Dedifferentiated amniotic fluid mesenchymal stem cell (primary cell): ENCODE measurements at regions not wholly inside any gene's neighbourhood (a gene's known extent, or its start where the extent isn't known, plus 50 kb on each side); places are given as distances from the start of the nearest gene placed in this dataset.

Experiments
- DNase-seq: peaks from one replicate; pipeline ENCODE4 v3.0.0-alpha.2; 2016; ENCODE audit errors: extremely low spot score

DNA sequence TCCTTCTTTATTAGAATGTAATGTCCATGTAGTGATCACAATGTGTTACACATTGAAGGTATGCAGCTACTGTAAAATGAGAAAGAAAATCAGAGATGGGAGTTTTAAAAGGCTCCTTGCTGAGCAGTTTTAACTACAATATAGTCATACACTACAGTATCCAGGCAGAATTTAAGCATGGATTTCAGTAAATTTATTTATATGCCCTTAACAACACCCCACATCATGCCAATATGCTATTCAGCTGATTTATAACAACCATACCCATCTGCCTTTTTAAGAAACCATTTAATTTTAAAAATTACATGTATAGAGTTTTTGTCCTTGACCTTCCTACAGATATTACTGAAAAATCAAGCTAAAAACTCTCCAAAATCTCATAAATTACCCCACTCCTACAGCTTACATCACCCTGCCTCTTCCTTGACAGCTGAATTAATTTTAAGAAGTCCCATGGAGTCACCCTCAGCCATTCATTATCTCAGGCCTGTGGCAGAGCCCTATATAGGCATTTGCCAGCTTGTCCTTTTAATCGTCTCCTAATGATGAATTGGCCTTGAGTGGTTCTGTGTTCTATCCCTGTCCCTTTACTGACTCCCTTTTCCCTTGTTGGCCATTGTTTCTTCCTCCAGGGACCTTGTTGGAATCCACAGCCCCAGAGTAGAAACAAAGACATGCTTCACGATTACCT, 797.6 kb upstream of the ARRDC4 start:
- no peak for DNase-seq

DNA sequence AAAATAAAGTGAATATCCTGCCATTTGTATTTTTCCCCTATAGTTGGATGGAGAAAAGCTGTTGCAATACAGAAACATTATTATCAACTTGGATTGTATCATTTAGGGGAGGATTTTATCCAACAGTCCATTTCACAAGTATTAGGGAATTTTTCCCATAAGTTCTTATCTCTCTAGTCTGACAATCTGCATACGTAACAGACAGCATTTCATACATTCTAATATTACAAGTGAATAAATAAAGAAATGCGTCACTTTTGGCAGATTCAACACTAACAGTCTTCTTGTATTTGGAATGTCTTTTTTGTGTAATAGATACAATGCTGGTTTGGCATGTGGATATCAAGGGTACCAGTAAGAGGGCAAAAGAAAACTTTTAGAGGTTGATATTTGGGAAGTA, 795.3 kb upstream of the ARRDC4 start:
- DNase-seq: no peak

DNA sequence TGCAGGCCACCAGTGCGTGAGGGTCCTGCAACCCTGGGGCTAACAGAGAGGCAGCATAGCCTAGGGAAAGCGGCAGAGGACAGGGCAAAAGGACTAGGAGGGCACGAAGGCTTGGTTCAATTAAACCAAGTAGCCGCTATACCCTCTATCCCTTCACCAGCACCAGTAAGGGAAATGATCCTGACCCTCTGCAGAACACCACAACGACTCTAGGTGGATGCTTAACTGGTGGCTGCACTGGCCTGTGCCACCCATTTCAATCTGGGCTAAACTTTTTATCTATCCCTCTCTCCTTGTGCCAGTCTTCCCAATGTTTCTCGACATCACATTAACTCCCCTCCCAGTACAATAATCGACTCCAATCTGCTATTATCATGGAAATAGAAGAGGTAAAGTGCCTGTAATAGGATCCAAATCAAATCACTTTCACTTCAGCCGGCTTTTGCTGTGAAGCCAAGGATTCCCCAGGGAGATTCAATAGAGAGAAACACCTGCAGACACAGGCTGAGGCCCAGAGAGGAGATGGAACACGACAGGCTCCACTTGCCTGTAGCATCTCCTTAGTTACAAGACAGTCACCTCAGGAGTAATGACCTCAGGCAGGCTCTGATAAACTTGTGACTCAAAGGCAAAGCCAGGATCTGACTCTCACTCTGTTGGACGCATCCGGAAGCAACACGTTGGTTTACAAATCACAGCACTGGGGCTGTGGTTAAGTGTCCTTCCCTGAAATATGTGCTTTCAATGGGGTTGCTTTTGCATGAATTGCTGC, 791.6 kb upstream of the ARRDC4 start:
- DNase-seq: no peak

DNA sequence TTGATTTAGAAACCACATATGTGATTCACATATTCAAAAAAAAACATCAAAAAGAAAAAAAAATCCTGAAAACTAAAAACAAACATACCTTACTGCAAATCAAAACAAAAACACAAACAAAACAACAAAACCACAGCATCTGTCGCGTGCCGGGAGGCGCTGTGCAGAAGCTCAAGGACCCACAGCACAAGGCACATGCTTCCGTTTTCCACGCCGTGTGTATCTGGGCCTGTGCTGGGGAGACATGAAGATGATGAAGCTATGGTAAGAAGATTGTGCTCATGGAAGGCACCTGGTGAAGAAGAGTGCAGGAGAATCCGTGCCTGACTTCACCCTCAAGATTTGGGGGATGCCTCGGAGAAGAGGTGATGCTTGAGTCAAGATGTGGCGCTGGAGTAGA, 788.9 kb upstream of the ARRDC4 start:
- DNase-seq: no peak

DNA sequence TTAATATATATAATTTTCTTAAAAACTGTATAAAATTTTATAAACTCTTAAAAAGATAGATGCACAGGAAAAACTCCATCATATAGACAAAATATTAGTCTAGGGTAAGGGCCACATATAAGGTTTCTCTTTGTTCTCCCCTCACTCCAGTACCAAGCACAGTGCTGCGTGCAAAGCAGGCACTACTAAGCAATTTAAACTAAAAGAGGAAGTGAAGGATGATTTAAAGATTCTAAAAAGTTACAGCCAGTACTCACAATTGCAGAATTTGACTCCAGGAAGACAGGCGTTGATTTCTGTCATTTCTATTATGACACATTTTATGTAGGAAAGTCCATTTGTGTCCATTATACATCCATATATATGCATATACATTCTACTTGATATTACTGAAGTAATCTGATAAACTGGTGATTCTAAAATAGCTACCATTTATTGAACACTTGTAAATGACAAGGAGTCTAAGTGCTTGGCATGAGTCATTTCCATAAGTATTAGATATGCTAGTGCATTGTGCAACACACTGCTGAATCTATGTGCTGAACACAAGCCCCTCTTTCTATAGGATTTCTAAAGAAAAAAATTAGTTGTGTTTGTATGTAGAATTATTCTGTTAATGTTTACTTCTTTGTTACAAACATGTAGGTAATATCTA, 785.5 kb upstream of the ARRDC4 start:
- DNase-seq: no peak

DNA sequence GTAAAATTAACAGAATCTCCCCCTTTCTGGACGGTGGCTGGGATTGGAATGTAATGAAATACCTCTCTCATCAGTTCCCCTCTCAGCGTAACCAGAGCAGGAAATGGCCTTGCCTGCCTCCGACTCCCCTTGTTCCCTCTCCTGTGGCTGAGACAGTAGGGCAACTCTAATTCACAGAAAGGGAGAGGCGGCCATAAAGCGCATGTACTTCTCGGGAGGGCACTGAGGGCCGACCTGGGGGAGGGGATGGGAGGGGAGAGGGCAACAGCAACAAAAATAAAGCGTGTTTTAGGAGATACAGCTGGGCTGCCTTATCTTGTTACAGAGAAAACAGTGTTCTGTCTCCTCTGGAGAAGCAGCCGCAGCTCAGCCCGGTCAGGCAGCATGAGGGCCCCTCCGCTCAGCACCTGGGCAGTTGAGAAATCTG, 783.3 kb upstream of the ARRDC4 start:
- no peak for DNase-seq

DNA sequence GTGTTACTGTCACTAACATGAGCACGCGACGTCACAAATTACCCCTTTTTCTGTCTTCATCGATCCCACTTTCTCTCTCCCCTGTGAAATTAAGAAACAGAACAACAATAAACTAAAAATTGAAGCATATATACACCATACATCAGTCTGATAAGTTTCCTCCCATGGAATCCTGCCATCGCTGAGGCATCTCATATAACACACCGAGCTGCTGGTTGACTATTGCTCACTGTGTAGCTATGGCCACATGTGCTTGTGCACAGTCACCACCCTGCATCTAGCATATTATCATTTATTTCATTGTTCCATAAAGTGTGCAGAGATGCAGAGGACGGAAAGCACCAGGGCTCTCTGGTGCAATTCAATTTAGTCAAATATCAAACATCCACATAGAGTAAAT, 777.9 kb upstream of the ARRDC4 start:
- no peak for DNase-seq

DNA sequence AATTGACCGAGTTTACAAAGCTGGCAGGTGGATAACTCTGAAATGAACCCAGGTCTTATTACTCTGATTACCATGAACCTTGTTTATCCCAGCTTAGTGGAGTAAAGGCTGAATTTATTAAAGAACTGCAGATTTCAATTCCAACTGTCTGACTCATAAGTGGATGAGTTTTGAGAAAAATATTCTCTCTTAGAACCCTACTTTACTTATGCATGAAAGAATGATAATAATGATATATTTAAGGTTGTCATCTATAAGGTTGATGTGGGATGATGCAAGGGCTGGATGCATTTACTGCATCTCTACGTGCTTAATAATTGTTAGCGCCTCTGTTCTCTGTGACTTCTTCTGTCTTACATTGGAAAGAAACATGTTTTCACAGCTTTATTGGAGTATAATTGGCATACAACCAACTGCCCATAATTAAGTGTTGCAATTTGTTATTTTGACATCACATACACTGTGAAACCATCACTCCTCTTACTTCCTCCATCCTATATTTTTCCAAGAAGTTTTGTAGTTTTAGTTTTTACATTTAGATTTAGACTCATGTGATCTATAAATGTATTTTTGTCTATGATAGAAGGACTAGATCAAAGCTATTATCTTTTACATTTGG, 771.2 kb upstream of the ARRDC4 start:
- no peak for DNase-seq

DNA sequence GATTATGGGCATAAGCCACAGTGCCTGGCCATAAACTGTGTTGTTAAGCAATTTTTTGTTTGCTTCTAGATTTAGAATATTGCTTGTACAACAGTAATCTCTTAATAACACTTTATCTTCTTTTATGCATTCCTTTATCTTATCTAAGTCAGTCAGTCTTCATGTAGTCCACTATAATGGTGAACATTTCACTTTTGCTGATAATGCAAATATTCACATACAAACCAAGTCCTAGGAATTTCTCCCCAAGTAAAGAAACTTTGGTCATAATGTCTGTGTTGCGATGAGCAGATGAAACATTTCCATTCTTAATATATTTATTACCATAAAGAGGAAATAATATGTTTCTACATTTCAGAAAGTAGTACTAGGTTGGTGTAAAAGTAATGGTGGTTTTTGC, 765.8 kb upstream of the ARRDC4 start:
- DNase-seq: no peak

DNA sequence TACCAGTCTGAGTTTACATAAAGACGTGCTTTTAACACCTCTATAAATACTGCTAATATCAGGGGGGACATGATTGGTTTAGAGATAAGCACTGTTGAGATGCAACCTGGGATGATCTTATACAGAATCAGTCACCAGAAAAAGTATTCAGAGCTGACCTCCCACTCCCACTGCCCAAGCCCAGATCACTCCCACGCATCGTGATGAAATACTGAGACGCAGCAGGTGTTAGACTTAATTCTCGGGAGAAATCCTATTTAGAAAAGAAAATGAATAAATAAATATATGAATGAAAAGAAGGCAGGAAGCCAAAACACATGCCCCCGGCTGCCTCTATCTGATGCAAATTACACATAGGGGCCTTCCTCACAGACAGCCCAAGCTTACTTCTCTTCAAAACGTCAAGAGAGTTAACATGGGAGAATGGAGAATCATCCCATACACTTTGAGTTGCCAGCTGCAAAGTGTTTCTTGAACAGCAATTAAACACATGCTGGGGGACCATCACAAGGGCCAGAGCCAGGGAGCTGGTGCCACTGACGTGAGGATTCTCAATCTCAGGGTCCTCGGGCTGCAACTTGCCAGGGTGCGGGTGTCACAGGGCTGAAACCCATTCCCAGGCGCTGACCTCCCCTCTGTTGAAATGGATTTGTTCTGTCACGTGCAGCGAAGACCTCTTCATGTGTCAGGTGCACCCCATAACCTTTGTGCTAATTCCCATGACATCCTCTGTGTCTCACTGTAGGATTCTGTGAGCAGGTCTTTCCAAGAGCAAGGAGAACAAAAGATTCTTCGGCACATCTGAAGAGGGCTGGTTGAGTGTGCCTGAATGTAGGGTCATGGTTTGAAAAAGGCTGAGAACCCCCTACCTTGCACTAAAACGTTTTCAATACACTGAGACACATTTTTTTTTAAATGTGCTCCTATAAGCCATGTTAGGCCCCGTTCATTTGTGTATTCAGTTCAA, 764.2 kb upstream of the ARRDC4 start:
- no peak for DNase-seq

DNA sequence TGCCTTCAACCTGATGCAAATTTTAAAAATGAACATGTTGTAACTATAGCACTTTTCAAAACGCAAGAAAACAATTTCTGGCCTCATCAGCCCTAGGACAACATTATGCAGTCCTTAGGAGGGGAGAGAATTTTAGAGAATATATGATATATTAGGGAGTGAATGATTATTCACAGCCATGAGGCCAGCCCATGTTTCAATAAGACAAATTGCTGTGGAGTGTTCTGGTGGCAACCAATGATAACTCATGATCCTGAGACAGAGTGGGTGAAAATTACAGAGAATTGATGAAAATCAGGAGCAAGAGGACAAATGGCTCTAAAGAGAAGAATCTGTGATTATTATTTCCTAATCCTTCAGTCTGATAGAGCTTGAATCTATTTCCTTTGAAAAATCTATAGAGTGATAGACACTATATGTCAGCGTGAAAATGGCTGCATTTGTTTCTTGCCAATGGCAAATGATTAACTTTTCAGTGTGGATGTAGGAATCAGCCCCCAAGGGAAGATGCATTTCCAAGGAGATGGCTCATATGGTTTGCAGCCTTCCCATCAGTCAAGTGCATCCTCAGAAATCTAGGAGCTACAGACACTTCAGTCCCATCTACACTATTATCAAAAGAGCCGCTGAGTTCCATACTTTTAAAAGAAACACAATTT, 761.0 kb upstream of the ARRDC4 start:
- no peak for DNase-seq

DNA sequence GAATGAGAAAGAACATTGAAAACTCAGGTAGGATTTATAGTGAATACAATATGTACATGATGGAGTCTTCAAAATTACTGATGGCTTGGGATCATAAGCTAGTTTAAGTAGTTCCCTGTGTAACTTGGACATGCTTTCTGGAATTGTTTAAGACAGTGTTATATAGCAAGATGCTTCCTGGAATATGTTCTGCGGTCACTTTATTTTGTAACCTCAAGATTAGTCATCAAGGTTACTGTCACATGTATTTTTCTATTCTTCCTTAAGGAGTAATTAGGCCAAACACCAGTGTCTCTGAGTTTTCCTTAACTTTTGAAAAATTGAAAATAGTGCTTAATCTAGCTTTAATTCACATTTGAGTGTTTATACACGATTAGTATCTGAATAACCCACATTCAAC, 760.3 kb upstream of the ARRDC4 start:
- no peak for DNase-seq

DNA sequence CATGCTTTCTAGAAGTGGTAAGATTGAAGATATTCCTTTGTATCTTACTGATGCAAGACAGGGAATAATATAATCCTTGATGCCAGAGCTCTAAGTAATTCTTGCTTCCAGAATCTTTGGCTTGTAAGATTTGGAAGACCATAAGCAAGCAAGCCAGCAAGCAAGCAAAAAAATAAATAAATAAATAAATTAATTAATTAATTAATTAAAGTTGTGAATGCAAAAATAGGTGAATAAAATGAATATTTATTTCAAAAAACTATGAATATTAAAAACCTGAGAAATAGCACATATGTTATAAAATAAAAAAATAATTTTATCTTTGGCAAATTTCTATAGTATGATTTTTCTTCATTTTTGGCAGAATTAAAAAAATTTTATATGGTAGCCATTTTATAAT, 750.2 kb upstream of the ARRDC4 start:
- DNase-seq: no peak

DNA sequence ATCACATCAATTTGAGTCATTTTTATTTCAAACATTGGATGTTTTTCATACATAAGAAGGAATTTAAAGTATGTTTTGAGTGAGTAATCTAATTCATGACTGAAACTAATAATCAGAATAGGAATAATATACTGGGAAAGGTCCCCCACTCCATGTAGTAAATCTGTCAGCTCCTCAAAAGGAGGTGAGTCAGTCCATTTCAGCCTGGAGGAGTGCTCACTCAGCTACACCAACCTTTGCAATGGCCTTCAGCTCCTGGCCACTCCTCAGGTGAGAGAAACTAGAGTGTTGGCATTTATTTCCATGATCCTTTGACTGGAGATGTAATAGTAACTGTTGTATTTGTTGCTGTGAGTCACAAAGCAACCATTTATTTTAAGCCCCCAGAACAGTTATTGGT, 744.9 kb upstream of the ARRDC4 start:
- DNase-seq: no peak

DNA sequence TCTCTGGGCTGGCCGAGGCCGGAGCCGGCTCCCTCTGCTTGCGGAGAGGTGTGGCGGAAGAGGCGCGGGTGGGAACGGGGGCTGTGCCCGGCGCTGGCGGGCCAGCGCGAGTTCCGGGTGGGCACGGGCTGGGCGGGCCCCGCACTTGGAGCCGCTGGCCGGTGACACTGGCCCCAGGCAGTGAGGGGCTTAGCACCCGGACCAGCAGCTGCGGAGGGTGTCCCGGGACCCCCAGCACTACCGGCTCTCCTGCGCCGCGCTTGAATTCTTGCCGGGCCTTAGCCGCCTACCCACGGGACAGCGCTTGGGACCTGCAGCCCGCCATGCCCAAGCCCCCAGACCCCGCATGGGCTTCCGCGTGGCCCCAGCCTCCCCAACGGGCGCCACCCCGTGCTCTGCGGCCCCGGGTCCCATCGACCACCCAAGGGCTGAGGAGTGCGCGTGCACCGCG, 736.3 kb upstream of the ARRDC4 start:
- no peak for DNase-seq

DNA sequence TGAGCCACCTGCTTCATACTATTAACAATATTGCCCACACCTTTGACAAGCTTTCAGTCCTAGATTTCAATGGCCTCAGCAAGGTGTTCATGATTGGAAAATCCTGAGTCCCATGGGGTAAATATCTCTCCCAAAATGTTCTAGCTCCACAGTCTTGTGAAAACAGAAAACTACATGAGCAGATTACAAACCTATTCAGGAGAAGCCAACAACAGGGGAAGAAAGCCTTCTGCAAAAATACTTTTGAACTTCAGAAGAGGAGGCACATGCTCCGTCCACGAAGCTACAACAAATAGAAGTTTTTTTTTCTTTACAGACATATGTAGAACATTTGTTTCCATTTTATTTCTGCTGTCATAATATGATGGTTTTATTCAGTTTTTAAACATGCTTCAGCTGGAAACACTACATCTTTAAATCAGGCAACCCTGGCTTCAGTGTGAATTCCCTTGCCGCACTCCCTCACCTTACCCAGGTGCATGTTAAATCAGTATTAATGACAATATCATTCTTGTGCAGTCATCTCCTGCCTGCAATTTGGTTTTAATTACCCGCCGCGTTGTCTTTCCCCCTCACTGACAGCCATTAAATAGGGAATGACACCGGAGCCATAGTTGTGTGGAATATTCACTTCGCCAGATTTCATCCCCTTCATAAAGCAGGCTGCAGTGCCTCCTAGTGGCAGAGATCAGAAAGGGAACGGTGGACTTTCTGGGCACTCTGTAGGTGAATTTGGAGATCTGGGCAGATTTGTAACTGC, 725.5 kb upstream of the ARRDC4 start:
- DNase-seq: peak; percentile 62

DNA sequence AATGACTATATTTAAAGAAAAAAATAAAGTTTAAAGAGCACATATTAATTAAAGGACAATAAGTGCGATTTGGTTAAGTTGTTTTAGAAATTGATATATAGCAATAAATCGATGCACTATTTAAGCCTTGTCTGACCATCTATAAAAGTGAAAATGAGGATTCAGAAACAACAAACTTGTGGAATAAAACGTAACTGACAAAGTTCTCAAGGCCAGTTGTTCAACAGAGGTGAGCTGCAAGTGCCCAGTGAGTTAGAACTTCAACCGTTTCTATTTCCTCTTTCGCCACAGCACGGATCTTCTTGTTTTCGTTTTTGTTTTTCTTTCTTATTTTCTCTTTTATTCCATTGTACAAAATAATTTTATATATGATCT, 724.9 kb upstream of the ARRDC4 start:
- no peak for DNase-seq

DNA sequence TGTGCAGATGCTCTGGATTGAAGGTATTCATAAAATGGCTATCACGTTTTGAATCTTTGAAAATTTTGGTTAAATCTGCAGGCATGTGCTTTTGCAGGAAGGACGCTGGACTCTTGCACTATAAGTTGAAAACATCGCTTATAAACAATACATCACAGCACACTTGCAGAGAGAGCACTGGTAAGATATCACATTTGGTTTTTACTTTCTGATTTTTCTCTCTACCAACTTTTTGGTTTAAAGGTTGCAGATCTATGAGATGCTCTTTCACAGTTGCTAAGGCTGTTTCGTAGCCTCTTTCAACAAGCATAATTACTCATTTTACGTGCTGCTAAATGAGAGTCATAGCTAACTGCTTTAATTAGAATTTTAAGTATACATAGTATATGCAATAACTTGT, 724.4 kb upstream of the ARRDC4 start:
- no peak for DNase-seq

DNA sequence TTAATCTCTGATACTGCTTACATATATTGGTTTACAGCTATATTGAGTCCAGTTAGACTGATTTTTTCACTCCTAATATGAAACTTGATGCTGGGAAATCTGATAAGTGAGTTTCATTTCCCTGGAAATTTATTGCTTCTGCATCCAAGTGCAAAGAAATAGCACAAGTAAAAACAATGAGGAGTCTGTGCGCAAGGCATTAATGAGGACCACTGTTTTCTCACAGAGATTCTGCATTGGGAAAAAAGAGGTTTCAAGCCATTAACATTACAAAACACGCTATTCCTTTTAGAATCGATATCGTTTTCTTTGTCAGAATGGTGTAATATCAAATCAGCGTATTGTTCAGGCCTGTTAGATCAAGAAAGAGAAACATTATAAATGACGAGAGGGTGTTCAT, 723.3 kb upstream of the ARRDC4 start:
- DNase-seq: no peak

DNA sequence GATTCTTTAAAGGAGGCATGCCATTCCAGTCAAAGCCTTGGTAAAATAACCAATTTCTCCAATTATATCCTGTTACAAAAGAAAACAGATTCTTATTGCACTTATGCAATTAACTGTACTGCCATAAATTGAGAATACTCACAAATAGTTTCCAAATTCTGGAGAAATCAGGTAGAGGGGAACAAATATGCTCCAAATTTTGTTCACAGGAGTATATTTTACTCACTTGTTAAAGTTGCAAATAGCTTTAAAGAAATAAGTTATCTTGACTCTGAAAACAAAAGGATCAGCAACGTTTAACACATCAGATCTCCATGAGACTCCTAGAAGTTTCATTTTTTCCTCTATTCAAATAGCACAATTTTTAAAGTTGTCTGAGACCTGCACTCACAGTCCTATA, 712.1 kb upstream of the ARRDC4 start:
- DNase-seq: no peak
